ENCODE measurements at regions not wholly inside any gene's neighbourhood (a gene's known extent, or its start where the extent isn't known, plus 50 kb on each side); places are given as distances from the start of the nearest gene placed in this dataset.
A peak's percentile ranks its signal among the peaks of the same experiment; 100 is the strongest.

DNA sequence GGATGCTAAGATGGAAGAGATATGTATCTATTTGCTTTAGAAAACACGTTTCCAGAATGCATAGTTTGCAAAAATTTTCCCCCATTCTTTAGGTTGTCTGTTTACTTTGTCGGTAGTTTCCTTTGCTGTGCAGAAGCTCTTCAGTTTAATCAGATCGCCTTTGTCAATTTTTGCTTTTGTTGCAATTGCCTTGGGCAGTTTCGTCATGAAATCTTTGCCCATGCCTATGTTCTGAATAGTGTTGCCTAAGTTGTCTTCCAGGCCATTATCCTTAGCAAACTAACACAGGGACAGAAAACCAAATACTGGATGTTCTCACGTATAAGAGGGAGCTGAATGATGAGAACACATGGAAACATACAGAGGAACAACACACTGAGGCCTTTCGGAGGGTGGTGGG lies 454.2 kb upstream of the SLC35B3 start:
- CTCF ChIA-PET, result interaction anchor here (1.2 kb wide), 1 partner anchor 8 kb away, joined by 3 read pairs; no protein-coding TSS in a partner anchor

DNA sequence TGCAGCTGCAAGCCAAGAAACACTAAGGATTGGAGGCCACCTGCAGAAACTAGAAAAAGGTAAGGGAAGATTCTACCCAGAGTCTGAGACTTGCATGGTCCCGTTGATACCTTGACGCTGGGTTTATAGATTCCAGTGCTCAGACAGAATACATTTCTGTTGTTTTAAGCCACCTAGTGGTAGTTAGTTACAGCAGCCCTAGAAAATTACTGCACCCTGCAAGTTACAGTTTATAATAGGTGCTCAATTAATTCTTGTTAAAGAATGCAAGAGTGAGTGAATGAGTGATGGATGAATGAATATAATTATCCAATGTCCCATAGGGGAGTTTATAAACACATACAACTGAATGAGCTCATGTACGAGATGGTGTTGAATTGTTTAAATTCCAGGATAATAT lies 453.1 kb upstream of the SLC35B3 start:
- Histone ChIP-seq H3K36me3 (ENCODE audit: control insufficient read depth in 1 of 2, insufficient read depth in 2 of 2, low read length in 2 of 2) (no peaks in the 10 kb centered on the region), H3K4me3 (replicated peaks in 1 of 2; ENCODE audit: low read depth in 1 of 2, low read length in 2 of 2) (no peak overlapping the region), H3K79me2 (ENCODE audit: insufficient read depth, low read length) (no peaks in the 10 kb centered on the region), H3K4me1 (ENCODE audit: control insufficient read depth in 1 of 2, insufficient read depth in 2 of 2, low read length in 2 of 2) (no peaks in the 10 kb centered on the region), H3K27ac (ENCODE audit: low read depth, low read length) (no peak overlapping the region), H3K27me3 (ENCODE audit: insufficient read depth, low read length) (no peaks in the 10 kb centered on the region), H3K9ac (ENCODE audit: low read length) (no peak overlapping the region), H3K9me2 (ENCODE audit: insufficient read depth) (no peaks in the 10 kb centered on the region), H3K9me3 (ENCODE audit: control insufficient read depth in 1 of 2, insufficient read depth in 1 of 2, low read depth in 1 of 2, low read length in 2 of 2) (no peaks in the 10 kb centered on the region), H2AFZ (ENCODE audit: low read depth, low read length, poor library complexity, severe bottlenecking) (no peak overlapping the region), H4K20me1 (ENCODE audit: insufficient read depth) (no peaks in the 10 kb centered on the region), H3K4me2 (ENCODE audit: low read length) (no peak overlapping the region)
- intact Hi-C loops (cut with micrococcal nuclease), result no loop called here
- ChIA-PET CTCF (interaction anchor here (1.2 kb wide), 1 partner anchor 9 kb away, joined by 3 read pairs; no protein-coding TSS in a partner anchor), RAD21 (ENCODE audit: low non-redundant PET in 1 of 2, low total read pairs in 2 of 2, uncharacterized antibody in 2 of 2, unreplicated experiment in 2 of 2) (no interaction called here), POLR2A (no interaction called here)
- BruUV-seq (replicated peaks), result no TSS peak
- DNase-seq (ENCODE audit: low read depth, low spot score), result peak; percentile 12
- ATAC-seq, result peak; percentile 80
- TF ChIP-seq CEBPB (IDR thresholded peaks at IDR 0.05; ENCODE audit: low read depth), result no peak
- TF ChIP-seq RAD21 (IDR thresholded peaks at IDR 0.05; ENCODE audit: low read depth), result peak; percentile 61
- TF ChIP-seq, protein P1, sequence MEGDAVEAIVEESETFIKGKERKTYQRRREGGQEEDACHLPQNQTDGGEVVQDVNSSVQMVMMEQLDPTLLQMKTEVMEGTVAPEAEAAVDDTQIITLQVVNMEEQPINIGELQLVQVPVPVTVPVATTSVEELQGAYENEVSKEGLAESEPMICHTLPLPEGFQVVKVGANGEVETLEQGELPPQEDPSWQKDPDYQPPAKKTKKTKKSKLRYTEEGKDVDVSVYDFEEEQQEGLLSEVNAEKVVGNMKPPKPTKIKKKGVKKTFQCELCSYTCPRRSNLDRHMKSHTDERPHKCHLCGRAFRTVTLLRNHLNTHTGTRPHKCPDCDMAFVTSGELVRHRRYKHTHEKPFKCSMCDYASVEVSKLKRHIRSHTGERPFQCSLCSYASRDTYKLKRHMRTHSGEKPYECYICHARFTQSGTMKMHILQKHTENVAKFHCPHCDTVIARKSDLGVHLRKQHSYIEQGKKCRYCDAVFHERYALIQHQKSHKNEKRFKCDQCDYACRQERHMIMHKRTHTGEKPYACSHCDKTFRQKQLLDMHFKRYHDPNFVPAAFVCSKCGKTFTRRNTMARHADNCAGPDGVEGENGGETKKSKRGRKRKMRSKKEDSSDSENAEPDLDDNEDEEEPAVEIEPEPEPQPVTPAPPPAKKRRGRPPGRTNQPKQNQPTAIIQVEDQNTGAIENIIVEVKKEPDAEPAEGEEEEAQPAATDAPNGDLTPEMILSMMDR (IDR thresholded peaks at IDR 0.05 in 2 of 3, conservative IDR thresholded peaks at IDR 0.05 in 1 of 3; ENCODE audit: borderline replicate concordance in 1 of 3, insufficient read depth in 1 of 3, low read depth in 2 of 3, low read length in 2 of 3), result peak; percentile 26 to 64 (median 50); a peak in 5 of 6 replicates

More for the DNA sequence above, 454.2 kb upstream of the SLC35B3 start:
- Histone ChIP-seq H3K9me2 (ENCODE audit: insufficient read depth) (no peaks in the 10 kb centered on the region), H3K9ac (ENCODE audit: low read length) (no peak overlapping the region), H3K27me3 (ENCODE audit: insufficient read depth, low read length) (no peaks in the 10 kb centered on the region), H3K4me2 (ENCODE audit: low read length) (no peak overlapping the region), H2AFZ (ENCODE audit: low read depth, low read length, poor library complexity, severe bottlenecking) (no peak overlapping the region), H3K9me3 (ENCODE audit: control insufficient read depth in 1 of 2, insufficient read depth in 1 of 2, low read depth in 1 of 2, low read length in 2 of 2) (no peaks in the 10 kb centered on the region), H3K4me1 (ENCODE audit: control insufficient read depth in 1 of 2, insufficient read depth in 2 of 2, low read length in 2 of 2) (no peaks in the 10 kb centered on the region), H3K27ac (ENCODE audit: low read depth, low read length) (no peak overlapping the region), H3K79me2 (ENCODE audit: insufficient read depth, low read length) (no peaks in the 10 kb centered on the region), H3K36me3 (ENCODE audit: control insufficient read depth in 1 of 2, insufficient read depth in 2 of 2, low read length in 2 of 2) (no peaks in the 10 kb centered on the region), H3K4me3 (replicated peaks in 1 of 2; ENCODE audit: low read depth in 1 of 2, low read length in 2 of 2) (no peak overlapping the region), H4K20me1 (ENCODE audit: insufficient read depth) (no peaks in the 10 kb centered on the region)
- POLR2A ChIA-PET, result no interaction called here
- RAD21 ChIA-PET (ENCODE audit: low non-redundant PET in 1 of 2, low total read pairs in 2 of 2, uncharacterized antibody in 2 of 2, unreplicated experiment in 2 of 2), result no interaction called here
- ATAC-seq (no peak), DNase-seq (ENCODE audit: low read depth, low spot score) (no peak)
- BruUV-seq (replicated peaks), result no TSS peak
- intact Hi-C loops (cut with micrococcal nuclease), result no loop called here
- TF ChIP-seq, protein P2, sequence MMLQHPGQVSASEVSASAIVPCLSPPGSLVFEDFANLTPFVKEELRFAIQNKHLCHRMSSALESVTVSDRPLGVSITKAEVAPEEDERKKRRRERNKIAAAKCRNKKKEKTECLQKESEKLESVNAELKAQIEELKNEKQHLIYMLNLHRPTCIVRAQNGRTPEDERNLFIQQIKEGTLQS (IDR thresholded peaks at IDR 0.05), result no peak
- TF ChIP-seq, protein P3, sequence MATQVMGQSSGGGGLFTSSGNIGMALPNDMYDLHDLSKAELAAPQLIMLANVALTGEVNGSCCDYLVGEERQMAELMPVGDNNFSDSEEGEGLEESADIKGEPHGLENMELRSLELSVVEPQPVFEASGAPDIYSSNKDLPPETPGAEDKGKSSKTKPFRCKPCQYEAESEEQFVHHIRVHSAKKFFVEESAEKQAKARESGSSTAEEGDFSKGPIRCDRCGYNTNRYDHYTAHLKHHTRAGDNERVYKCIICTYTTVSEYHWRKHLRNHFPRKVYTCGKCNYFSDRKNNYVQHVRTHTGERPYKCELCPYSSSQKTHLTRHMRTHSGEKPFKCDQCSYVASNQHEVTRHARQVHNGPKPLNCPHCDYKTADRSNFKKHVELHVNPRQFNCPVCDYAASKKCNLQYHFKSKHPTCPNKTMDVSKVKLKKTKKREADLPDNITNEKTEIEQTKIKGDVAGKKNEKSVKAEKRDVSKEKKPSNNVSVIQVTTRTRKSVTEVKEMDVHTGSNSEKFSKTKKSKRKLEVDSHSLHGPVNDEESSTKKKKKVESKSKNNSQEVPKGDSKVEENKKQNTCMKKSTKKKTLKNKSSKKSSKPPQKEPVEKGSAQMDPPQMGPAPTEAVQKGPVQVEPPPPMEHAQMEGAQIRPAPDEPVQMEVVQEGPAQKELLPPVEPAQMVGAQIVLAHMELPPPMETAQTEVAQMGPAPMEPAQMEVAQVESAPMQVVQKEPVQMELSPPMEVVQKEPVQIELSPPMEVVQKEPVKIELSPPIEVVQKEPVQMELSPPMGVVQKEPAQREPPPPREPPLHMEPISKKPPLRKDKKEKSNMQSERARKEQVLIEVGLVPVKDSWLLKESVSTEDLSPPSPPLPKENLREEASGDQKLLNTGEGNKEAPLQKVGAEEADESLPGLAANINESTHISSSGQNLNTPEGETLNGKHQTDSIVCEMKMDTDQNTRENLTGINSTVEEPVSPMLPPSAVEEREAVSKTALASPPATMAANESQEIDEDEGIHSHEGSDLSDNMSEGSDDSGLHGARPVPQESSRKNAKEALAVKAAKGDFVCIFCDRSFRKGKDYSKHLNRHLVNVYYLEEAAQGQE (IDR thresholded peaks at IDR 0.05; ENCODE audit: low read depth), result no peak
- TF ChIP-seq EZH2 (IDR thresholded peaks at IDR 0.05) (no peak), CEBPB (IDR thresholded peaks at IDR 0.05; ENCODE audit: low read depth) (no peak)
